Natural killer cell (primary cell): ENCODE measurements at regions not wholly inside any gene's neighbourhood (a gene's known extent, or its start where the extent isn't known, plus 50 kb on each side); places are given as distances from the start of the nearest gene placed in this dataset.

Experiments
- ATAC-seq, 3 donors: fragments of 150-1000 bp in 2 of 3; fragments of 200-7000 bp in 1 of 3; cut with Tn5 transposase; 1 replicate in 1 of 3; 2 replicates in 2 of 3; pipeline ENCODE4 v1.10.0; 2021; ENCODE audit warnings: mild to moderate bottlenecking in 2 of 3, moderate library complexity in 2 of 3
- DNase-seq, 2 donors: peaks; one replicate each; pipeline versions ENCODE4 v3.0.0 to v3.0.0-alpha.2; 2013 to 2021; ENCODE audit warnings: mixed read lengths in 1 of 2
- H3K27ac ChIP-seq: one replicate; pipeline ENCODE4 v1.5.1; 2013; ENCODE audit warnings: mild to moderate bottlenecking, low read length
- H3K27me3 ChIP-seq: one replicate; pipeline ENCODE4 v1.6.1; 2013; ENCODE audit warnings: low read length; ENCODE audit not compliant: control insufficient read depth, insufficient read depth
- H3K36me3 ChIP-seq: one replicate; pipeline ENCODE4 v1.6.1; 2013; ENCODE audit warnings: low read length; ENCODE audit not compliant: control insufficient read depth, insufficient read depth
- H3K4me1 ChIP-seq: one replicate; pipeline ENCODE4 v1.6.1; 2013; ENCODE audit warnings: low read length; ENCODE audit not compliant: control insufficient read depth, insufficient read depth
- H3K4me3 ChIP-seq: one replicate; pipeline ENCODE4 v1.5.1; 2013; ENCODE audit warnings: low read length
- H3K9me3 ChIP-seq: one replicate; pipeline ENCODE4 v1.6.1; 2013; ENCODE audit warnings: low read length; ENCODE audit not compliant: control insufficient read depth, insufficient read depth
- H3K27ac Mint-ChIP-seq, 2 donors: one replicate each; pipeline ENCODE4 v1.8.0; 2022; ENCODE audit warnings: mild to moderate bottlenecking in 2 of 2, mixed read lengths in 2 of 2, moderate library complexity in 1 of 2
- H3K27me3 Mint-ChIP-seq, 2 donors: one replicate each; pipeline ENCODE4 v1.8.0; 2022; ENCODE audit warnings: low read depth in 2 of 2, mixed read lengths in 2 of 2
- H3K36me3 Mint-ChIP-seq: one replicate; pipeline ENCODE4 v1.8.0; 2022; ENCODE audit warnings: mixed read lengths
- H3K4me1 Mint-ChIP-seq, 2 donors: one replicate each; pipeline ENCODE4 v1.8.0; 2022; ENCODE audit warnings: mixed read lengths in 2 of 2
- H3K4me3 Mint-ChIP-seq: one replicate; pipeline ENCODE4 v1.8.0; 2022; ENCODE audit warnings: mild to moderate bottlenecking, moderate library complexity, mixed read lengths
- H3K9me3 Mint-ChIP-seq, 2 donors: one replicate each; pipeline ENCODE4 v1.8.0; 2022; ENCODE audit warnings: mixed read lengths in 2 of 2
- CTCF ChIP-seq: fragments of 200-600 bp; IDR thresholded peaks from one replicate; pipeline ENCODE4 v1.8.0; 2022; ENCODE audit warnings: antibody characterized with exemption
- WGBS: methylation state at CpG from one replicate; pipeline ENCODE4 v1.1.7; 2013; ENCODE audit warnings: missing lambda C conversion rate; ENCODE audit not compliant: insufficient coverage; 5-methylcytosine and 5-hydroxymethylcytosine counted together
- intact Hi-C: fragments of 100-400 bp; cut with micrococcal nuclease; formaldehyde crosslinking; loops from one replicate; pipeline ENCODE4 v1.14.2; 2022

GRCh38 chr2:75982719-75983118 is 272.0 kb upstream of the GCFC2 start:
- ATAC-seq (no peak), DNase-seq (no peak)
- no peak overlapping the region for H3K4me3 ChIP-seq
- H3K27ac Mint-ChIP-seq, result no peak overlapping the region
- H3K4me1 ChIP-seq, result no peaks in the 10 kb centered on the region
- no peaks in the 10 kb centered on the region for H3K27me3 ChIP-seq
- no peaks in the 10 kb centered on the region for H3K9me3 ChIP-seq
- 94% methylated on average over 2 of the region's 2 CpGs for WGBS
- no peaks in the 10 kb centered on the region for H3K27me3 Mint-ChIP-seq
- no peaks in the 10 kb centered on the region for H3K36me3 ChIP-seq
- intact Hi-C loops, result no loop called here
- no peaks in the 10 kb centered on the region for H3K36me3 Mint-ChIP-seq
- no peak overlapping the region for H3K27ac ChIP-seq
- peaks cover 9 to 25% of the 10 kb centered on the region in 2 donors for H3K9me3 Mint-ChIP-seq
- H3K4me1 Mint-ChIP-seq, result no peaks in the 10 kb centered on the region
- no peak overlapping the region for H3K4me3 Mint-ChIP-seq
- no peak for TF ChIP-seq CTCF

- Histone ChIP-seq H3K4me3 (no peak overlapping the region), H3K4me1 (no peaks in the 10 kb centered on the region), H3K36me3 (no peaks in the 10 kb centered on the region), H3K27me3 (no peaks in the 10 kb centered on the region), H3K9me3 (no peaks in the 10 kb centered on the region), H3K27ac (no peak overlapping the region)
- no peaks in the 10 kb centered on the region for H3K4me1 Mint-ChIP-seq
- H3K9me3 Mint-ChIP-seq, result peaks cover 6 to 22% of the 10 kb centered on the region in 2 donors
- no peak for TF ChIP-seq CTCF
- no peak for ATAC-seq
- peaks cover 5% of the 10 kb centered on the region for H3K36me3 Mint-ChIP-seq
- intact Hi-C loops, result no loop called here
- no peaks in the 10 kb centered on the region for H3K27me3 Mint-ChIP-seq
- H3K4me3 Mint-ChIP-seq, result no peak overlapping the region
- no peak overlapping the region for H3K27ac Mint-ChIP-seq
- no peak for DNase-seq
- WGBS, result 69% methylated on average over 2 of the region's 2 CpGs
Observed at GRCh38 chr2:75964646-75965045, 253.9 kb upstream of the GCFC2 start.

GRCh38 chr2:75960472-75961009 is 249.8 kb upstream of the GCFC2 start:
- Histone ChIP-seq H3K36me3 (no peaks in the 10 kb centered on the region), H3K27ac (no peak overlapping the region), H3K4me1 (no peaks in the 10 kb centered on the region), H3K4me3 (no peak overlapping the region), H3K27me3 (no peaks in the 10 kb centered on the region), H3K9me3 (no peaks in the 10 kb centered on the region)
- no peaks in the 10 kb centered on the region for H3K4me1 Mint-ChIP-seq
- TF ChIP-seq CTCF, result no peak
- H3K36me3 Mint-ChIP-seq, result peaks cover 5% of the 10 kb centered on the region
- H3K27ac Mint-ChIP-seq, result no peak overlapping the region
- WGBS, result 65% methylated on average over 3 of the region's 3 CpGs
- peaks cover 4 to 5% of the 10 kb centered on the region in 2 donors for H3K9me3 Mint-ChIP-seq
- H3K4me3 Mint-ChIP-seq, result no peak overlapping the region
- H3K27me3 Mint-ChIP-seq, result no peaks in the 10 kb centered on the region
- DNase-seq (no peak), ATAC-seq (no peak)
- intact Hi-C loops, result no loop called here

- Mint-ChIP-seq H3K27ac (no peak overlapping the region), H3K36me3 (peaks cover 4% of the 10 kb centered on the region), H3K4me1 (no peaks in the 10 kb centered on the region), H3K9me3 (peaks cover 3 to 4% of the 10 kb centered on the region in 2 donors), H3K27me3 (no peaks in the 10 kb centered on the region), H3K4me3 (no peak overlapping the region)
- Histone ChIP-seq H3K27ac (no peak overlapping the region), H3K27me3 (no peaks in the 10 kb centered on the region), H3K9me3 (no peaks in the 10 kb centered on the region), H3K4me1 (no peaks in the 10 kb centered on the region), H3K36me3 (no peaks in the 10 kb centered on the region), H3K4me3 (no peak overlapping the region)
- DNase-seq (no peak), ATAC-seq (no peak)
- 72% methylated on average over 3 of the region's 4 CpGs for WGBS
- intact Hi-C loops, result no loop called here
- no peak for TF ChIP-seq CTCF
Observed at GRCh38 chr2:75959724-75960471, 249.2 kb upstream of the GCFC2 start.
